ENCODE measurements at regions not wholly inside any gene's neighbourhood (a gene's known extent, or its start where the extent isn't known, plus 50 kb on each side); places are given as distances from the start of the nearest gene placed in this dataset.

- TF ChIP-seq, protein P1, sequence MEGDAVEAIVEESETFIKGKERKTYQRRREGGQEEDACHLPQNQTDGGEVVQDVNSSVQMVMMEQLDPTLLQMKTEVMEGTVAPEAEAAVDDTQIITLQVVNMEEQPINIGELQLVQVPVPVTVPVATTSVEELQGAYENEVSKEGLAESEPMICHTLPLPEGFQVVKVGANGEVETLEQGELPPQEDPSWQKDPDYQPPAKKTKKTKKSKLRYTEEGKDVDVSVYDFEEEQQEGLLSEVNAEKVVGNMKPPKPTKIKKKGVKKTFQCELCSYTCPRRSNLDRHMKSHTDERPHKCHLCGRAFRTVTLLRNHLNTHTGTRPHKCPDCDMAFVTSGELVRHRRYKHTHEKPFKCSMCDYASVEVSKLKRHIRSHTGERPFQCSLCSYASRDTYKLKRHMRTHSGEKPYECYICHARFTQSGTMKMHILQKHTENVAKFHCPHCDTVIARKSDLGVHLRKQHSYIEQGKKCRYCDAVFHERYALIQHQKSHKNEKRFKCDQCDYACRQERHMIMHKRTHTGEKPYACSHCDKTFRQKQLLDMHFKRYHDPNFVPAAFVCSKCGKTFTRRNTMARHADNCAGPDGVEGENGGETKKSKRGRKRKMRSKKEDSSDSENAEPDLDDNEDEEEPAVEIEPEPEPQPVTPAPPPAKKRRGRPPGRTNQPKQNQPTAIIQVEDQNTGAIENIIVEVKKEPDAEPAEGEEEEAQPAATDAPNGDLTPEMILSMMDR (IDR thresholded peaks at IDR 0.05 in 2 of 3, conservative IDR thresholded peaks at IDR 0.05 in 1 of 3; ENCODE audit: control insufficient read depth in 2 of 3, extremely low read depth in 1 of 3, insufficient read depth in 1 of 3, low read depth in 3 of 3, low read length in 3 of 3): no peak
- TF ChIP-seq RFX5 (IDR thresholded peaks at IDR 0.05; ENCODE audit: low read depth, low read length): no peak
- TF ChIP-seq KAT2A (conservative IDR thresholded peaks at IDR 0.05; ENCODE audit: control insufficient read depth, low read depth, low read length): no peak
- TF ChIP-seq RCOR1 (conservative IDR thresholded peaks at IDR 0.05; ENCODE audit: low read depth, low read length): no peak
- no peak for TF ChIP-seq BHLHE40 (IDR thresholded peaks at IDR 0.05; ENCODE audit: borderline replicate concordance in 1 of 2, low read depth in 2 of 2, low read length in 1 of 2)
Measured at GRCh38 chr20:22829356-22829755, 205.8 kb upstream of the SSTR4 start.

Data from GM12878 (cell line).